ENCODE measurements at regions not wholly inside any gene's neighbourhood (a gene's known extent, or its start where the extent isn't known, plus 50 kb on each side); places are given as distances from the start of the nearest gene placed in this dataset.

- Histone ChIP-seq H3K4me3 (no peak overlapping the region), H3K27ac (no peak overlapping the region), H3K9me3 (no peaks in the 10 kb centered on the region), H3K36me3 (replicated peaks in 1 of 2; ENCODE audit: insufficient read depth in 1 of 2, low read depth in 2 of 2) (no peaks in the 10 kb centered on the region), H3K27me3 (no peaks in the 10 kb centered on the region), H3K4me1 (no peaks in the 10 kb centered on the region)
- TF ChIP-seq CTCF (IDR thresholded peaks at IDR 0.05) (no peak), POLR2A (IDR thresholded peaks at IDR 0.05) (no peak)
- intact Hi-C loops (cut with DNase I), result no loop called here
- 82 to 90% methylated on average over 4 of the region's 4 CpGs for WGBS, 2 donors
- ATAC-seq (no peak), DNase-seq (no peak)
Observed at GRCh38 chr11:122422682-122423081, 232.8 kb upstream of the UBASH3B start.

- Histone ChIP-seq H3K27me3 (no peaks in the 10 kb centered on the region), H3K4me3 (no peak overlapping the region), H3K4me1 (no peaks in the 10 kb centered on the region), H3K9me3 (no peaks in the 10 kb centered on the region), H3K36me3 (replicated peaks in 1 of 2; ENCODE audit: insufficient read depth in 1 of 2, low read depth in 2 of 2) (no peaks in the 10 kb centered on the region), H3K27ac (no peak overlapping the region)
- DNase-seq (no peak), ATAC-seq (no peak)
- TF ChIP-seq CTCF (IDR thresholded peaks at IDR 0.05) (no peak), POLR2A (IDR thresholded peaks at IDR 0.05) (no peak)
- WGBS, 2 donors, result 73% methylated on average over 3 of the region's 3 CpGs
- intact Hi-C loops (cut with DNase I), result no loop called here
Observed at GRCh38 chr11:122421702-122422101, 233.8 kb upstream of the UBASH3B start.

- DNase-seq, result no peak
Observed at GRCh38 chr11:122418032-122418431, 237.5 kb upstream of the UBASH3B start.

GRCh38 chr11:122414406-122415018 is 241.0 kb upstream of the UBASH3B start:
- Histone ChIP-seq H3K4me3 (no peak overlapping the region), H3K9me3 (peaks cover 0 to 8% (median 0%) of the 10 kb centered on the region in 3 donors), H3K27ac (no peak overlapping the region), H3K36me3 (replicated peaks in 1 of 2; ENCODE audit: insufficient read depth in 1 of 2, low read depth in 2 of 2) (no peaks in the 10 kb centered on the region), H3K27me3 (no peaks in the 10 kb centered on the region), H3K4me1 (no peaks in the 10 kb centered on the region)
- ATAC-seq (no peak), DNase-seq (no peak)
- WGBS, 2 donors, result 94 to 96% methylated on average over 2 of the region's 2 CpGs
- TF ChIP-seq POLR2A (IDR thresholded peaks at IDR 0.05), result no peak
- TF ChIP-seq CTCF (IDR thresholded peaks at IDR 0.05), result no peak
- intact Hi-C loops (cut with DNase I), result no loop called here

More at GRCh38 chr11:122418032-122418431, 237.5 kb upstream of the UBASH3B start:
- H3K27me3 ChIP-seq, result no peaks in the 10 kb centered on the region
- no peak overlapping the region for H3K4me3 ChIP-seq
- H3K36me3 ChIP-seq (replicated peaks in 1 of 2; ENCODE audit: insufficient read depth in 1 of 2, low read depth in 2 of 2), result no peaks in the 10 kb centered on the region
- TF ChIP-seq CTCF (IDR thresholded peaks at IDR 0.05) (no peak), POLR2A (IDR thresholded peaks at IDR 0.05) (no peak)
- H3K4me1 ChIP-seq, result no peaks in the 10 kb centered on the region
- H3K9me3 ChIP-seq, result peaks cover 0 to 8% (median 0%) of the 10 kb centered on the region in 3 donors
- H3K27ac ChIP-seq, result no peak overlapping the region
- intact Hi-C loops (cut with DNase I), result no loop called here
- ATAC-seq, result no peak
- WGBS, 2 donors, result 94 to 97% methylated on average over 3 of the region's 3 CpGs

GRCh38 chr11:122413677-122414076 is 241.8 kb upstream of the UBASH3B start:
- Histone ChIP-seq H3K36me3 (replicated peaks in 1 of 2; ENCODE audit: insufficient read depth in 1 of 2, low read depth in 2 of 2) (no peaks in the 10 kb centered on the region), H3K27me3 (no peaks in the 10 kb centered on the region), H3K27ac (no peak overlapping the region), H3K9me3 (peaks cover 0 to 8% (median 0%) of the 10 kb centered on the region in 3 donors), H3K4me1 (no peaks in the 10 kb centered on the region), H3K4me3 (no peak overlapping the region)
- TF ChIP-seq CTCF (IDR thresholded peaks at IDR 0.05), result no peak
- no peak for TF ChIP-seq POLR2A (IDR thresholded peaks at IDR 0.05)
- intact Hi-C loops (cut with DNase I), result no loop called here
- no peak for ATAC-seq
- no peak for DNase-seq

Data from body of pancreas (tissue), 4 donors.